ENCODE measurements at regions not wholly inside any gene's neighbourhood (a gene's known extent, or its start where the extent isn't known, plus 50 kb on each side); places are given as distances from the start of the nearest gene placed in this dataset.

DNA sequence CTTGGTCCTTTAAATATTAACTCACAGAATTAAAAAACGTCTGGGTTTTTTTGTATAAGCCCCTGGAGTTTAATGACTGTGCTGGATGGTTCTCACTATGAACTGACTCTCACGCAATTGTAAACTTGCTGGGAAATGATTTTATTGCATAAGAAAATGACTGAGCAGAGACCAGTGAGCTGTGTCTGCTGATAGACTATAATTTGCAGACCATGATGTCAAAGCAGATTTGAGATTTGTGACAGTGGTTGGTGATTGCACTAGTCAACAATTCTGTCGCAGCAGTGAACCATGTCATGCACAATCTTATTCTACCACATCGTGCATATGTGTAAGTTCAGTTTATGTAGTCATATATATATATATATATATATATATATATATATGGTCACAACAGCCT is 85.7 kb upstream of the C9orf72 start:
- Histone ChIP-seq H3K9ac (ENCODE audit: low read depth, low read length) (no peak overlapping the region), H3K36me3 (ENCODE audit: insufficient read depth, low read length) (no peaks in the 10 kb centered on the region), H3K4me1 (ENCODE audit: insufficient read depth, low read length) (no peaks in the 10 kb centered on the region), H3K9me3 (ENCODE audit: control insufficient read depth, insufficient read depth, low read length) (no peaks in the 10 kb centered on the region)

DNA sequence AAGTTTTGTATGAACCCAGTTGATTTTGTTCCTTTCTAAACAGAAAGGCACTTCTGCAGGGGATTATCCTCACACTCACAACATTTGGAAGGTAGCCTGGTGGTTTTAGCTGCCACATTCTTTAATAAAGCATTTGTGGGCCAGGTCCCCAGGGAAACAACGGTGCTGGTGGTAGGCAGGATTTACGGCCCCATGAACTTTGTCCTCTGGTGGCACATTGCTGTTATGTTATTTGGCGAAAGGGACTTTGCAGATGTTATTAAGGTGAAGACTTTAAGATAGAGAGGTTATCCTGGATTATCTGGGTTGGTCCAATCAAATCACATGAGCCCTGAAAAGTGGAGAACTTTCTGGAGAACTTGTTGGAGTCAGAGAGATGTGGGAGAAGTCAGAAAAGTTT is 86.3 kb upstream of the C9orf72 start:
- no peak overlapping the region for H3K9ac ChIP-seq (ENCODE audit: low read depth, low read length)
- H3K36me3 ChIP-seq (ENCODE audit: insufficient read depth, low read length): no peaks in the 10 kb centered on the region
- H3K4me1 ChIP-seq (ENCODE audit: insufficient read depth, low read length): 0 out of 2 replicates have a peak, but pooled peaks cover 3% of the 10 kb centered on the region
- no peaks in the 10 kb centered on the region for H3K9me3 ChIP-seq (ENCODE audit: control insufficient read depth, insufficient read depth, low read length)

DNA sequence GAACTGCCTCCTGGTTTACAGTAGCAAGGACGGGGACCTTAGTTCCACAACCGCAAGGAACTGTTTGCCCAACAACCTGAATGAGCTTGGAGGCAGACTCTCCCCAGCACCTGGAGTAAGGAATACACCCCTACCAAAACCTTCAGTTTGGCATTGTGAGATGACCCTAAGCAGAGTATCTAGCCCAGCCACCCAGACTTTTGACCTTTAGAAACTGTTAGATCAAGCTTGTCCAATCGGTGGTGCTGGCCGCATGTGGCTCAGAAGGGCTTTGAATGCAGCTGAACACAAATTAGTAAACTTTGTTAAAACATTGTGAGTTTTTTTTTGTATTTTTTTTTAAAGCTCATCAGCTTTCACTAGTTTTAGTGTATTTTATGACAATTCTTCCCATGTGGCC is 86.9 kb upstream of the C9orf72 start:
- Histone ChIP-seq H3K9ac (ENCODE audit: low read depth, low read length) (no peak overlapping the region), H3K9me3 (ENCODE audit: control insufficient read depth, insufficient read depth, low read length) (no peaks in the 10 kb centered on the region), H3K36me3 (ENCODE audit: insufficient read depth, low read length) (no peaks in the 10 kb centered on the region), H3K4me1 (ENCODE audit: insufficient read depth, low read length) (0 out of 2 replicates have a peak, but pooled peaks cover 9% of the 10 kb centered on the region)

DNA sequence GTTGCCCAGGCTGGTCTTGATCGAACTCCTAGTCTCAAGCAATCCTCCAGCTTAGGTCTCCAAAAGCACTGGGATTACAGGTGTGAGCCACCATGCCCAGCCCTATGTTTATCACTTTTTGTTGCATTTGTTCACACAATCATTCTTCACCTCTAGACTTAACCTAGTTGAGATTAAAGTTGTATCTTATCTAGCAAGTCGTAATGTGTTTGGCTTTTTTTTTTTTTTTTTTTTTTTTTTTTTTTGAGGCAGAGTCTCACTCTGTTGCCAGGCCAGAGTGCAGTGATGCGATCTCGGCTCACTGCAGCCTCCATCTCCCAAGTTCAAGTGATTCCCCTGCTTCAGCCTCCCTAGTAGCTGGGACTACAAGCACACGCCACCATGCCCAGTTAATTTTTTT is 90.2 kb upstream of the C9orf72 start:
- Histone ChIP-seq H3K4me1 (ENCODE audit: insufficient read depth, low read length) (0 out of 2 replicates have a peak, but pooled peaks cover 16% of the 10 kb centered on the region), H3K9ac (ENCODE audit: low read depth, low read length) (no peak overlapping the region)

DNA sequence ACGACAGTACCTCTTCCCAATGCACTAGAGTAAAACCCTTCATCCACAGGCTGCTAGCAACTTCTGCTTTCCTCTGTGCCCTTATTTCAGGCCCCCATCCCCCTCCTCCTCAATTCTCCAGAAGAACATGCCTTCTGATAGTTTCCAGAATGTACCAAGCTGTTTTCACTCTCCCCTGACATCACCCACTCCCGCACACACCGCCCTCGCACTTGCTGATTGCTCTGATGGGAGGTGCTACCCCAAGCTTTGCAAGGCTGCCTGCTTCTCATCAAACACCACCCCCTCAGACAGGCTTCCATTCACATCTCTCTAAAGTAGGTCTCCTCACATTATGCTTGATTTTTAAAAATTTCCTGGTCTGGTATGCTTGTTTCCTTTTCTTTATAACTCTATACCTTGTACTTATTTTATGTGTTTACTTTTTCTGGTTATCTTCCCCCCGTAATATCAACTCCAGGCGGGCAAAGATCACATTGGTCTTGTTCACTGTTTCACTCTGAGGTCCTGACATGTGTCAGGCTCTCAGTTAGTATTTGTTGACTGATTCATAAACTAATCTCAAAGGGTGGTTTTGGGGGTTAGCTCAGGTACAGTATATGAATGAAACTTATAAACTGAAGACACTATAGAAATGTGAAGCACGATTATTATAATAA is 91.0 kb upstream of the C9orf72 start:
- Histone ChIP-seq H3K9me3 (ENCODE audit: control insufficient read depth, insufficient read depth, low read length) (no peaks in the 10 kb centered on the region), H3K4me1 (ENCODE audit: insufficient read depth, low read length) (0 out of 2 replicates have a peak, but pooled peaks cover 16% of the 10 kb centered on the region), H3K9ac (ENCODE audit: low read depth, low read length) (no peak overlapping the region), H3K36me3 (ENCODE audit: insufficient read depth, low read length) (no peaks in the 10 kb centered on the region)

More for the DNA sequence above, 90.2 kb upstream of the C9orf72 start:
- H3K9me3 ChIP-seq (ENCODE audit: control insufficient read depth, insufficient read depth, low read length): no peaks in the 10 kb centered on the region
- no peaks in the 10 kb centered on the region for H3K36me3 ChIP-seq (ENCODE audit: insufficient read depth, low read length)

DNA sequence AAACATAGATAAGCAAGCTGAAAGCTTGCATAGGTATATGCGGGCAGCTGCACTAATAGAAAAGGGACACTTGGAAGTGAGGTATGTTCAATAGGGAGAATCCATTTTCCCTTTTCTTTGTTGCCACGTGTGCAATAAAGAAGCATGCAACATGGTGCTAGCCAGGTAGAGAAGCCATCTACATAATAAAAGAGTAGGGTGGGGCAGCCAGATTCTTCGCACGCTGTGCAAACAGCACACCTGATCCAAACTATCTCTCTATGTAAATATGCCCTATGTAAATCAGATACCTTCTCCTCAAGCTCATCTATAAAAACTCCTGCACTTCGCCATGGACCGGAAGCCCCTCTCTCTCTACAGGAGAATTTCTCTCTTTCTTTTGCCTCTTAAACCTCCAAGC is 91.9 kb upstream of the C9orf72 start:
- H3K36me3 ChIP-seq (ENCODE audit: insufficient read depth, low read length): no peaks in the 10 kb centered on the region
- H3K9me3 ChIP-seq (ENCODE audit: control insufficient read depth, insufficient read depth, low read length): no peaks in the 10 kb centered on the region
- H3K4me1 ChIP-seq (ENCODE audit: insufficient read depth, low read length): 0 out of 2 replicates have a peak, but pooled peaks cover 16% of the 10 kb centered on the region
- no peak overlapping the region for H3K9ac ChIP-seq (ENCODE audit: low read depth, low read length)

DNA sequence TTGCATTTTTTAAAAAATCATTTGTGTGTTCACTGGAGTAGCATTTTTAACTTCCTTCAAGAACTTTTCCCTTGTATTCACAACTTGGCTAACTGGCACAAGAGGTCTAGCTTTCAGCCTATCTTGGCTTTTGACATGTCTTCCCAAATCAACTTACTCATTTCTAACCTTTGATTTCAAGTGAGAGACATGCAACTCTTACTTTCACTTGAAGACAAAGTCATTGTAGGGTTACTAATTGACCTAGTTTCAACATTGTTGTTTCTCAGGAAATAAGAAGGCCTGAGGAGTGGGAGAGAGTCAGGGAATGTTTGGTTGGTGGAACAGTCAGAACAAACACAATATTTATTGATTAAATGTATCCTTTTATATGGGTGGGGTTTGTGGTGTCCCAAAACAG is 95.0 kb upstream of the C9orf72 start:
- Histone ChIP-seq H3K36me3 (ENCODE audit: insufficient read depth, low read length) (no peaks in the 10 kb centered on the region), H3K9me3 (ENCODE audit: control insufficient read depth, insufficient read depth, low read length) (no peaks in the 10 kb centered on the region), H3K4me1 (ENCODE audit: insufficient read depth, low read length) (peaks cover 27% of the 10 kb centered on the region; the same call in 1 of the 2 replicates), H3K9ac (ENCODE audit: low read depth, low read length) (no peak overlapping the region)

DNA sequence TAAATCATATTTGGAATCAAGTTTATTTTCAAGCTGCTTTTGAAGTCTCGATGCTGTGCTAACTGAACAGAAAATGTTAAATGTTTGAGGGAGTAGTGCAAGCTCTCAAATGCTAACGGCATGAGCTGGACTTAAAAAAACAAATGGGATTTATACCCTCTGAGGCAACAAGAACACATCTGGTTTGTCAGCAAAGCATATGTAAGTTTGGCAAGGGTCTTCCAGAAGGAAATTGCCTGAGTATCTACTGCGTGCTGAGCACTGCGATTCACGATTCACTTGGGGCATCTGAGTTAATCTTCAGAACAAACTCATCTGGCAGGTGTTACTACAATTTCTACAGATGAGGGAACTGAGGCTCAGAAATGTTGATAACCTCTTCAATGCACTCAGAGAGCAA is 98.4 kb upstream of the C9orf72 start:
- Histone ChIP-seq H3K9ac (ENCODE audit: low read depth, low read length) (no peak overlapping the region), H3K9me3 (ENCODE audit: control insufficient read depth, insufficient read depth, low read length) (no peaks in the 10 kb centered on the region), H3K4me1 (ENCODE audit: insufficient read depth, low read length) (peaks cover 27% of the 10 kb centered on the region), H3K36me3 (ENCODE audit: insufficient read depth, low read length) (no peaks in the 10 kb centered on the region)

DNA sequence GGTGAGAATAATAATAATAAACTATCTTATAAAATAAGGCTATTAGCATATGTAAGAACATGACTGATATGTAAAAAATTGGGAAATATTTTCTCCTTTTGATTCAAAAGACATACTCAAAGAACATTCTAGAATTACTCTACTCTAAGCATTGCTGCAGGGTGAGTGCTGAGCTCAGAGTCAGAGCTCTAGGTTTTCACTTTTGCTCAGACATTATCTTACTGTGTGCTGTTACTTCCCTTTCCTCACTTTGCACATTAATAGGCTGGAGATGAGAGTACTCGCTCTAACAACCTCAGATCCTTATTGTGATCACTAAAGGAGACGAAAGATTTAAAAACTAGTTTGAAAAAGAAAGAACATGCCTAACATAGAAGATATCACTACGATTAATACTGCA is 99.4 kb upstream of the C9orf72 start:
- Histone ChIP-seq H3K9me3 (ENCODE audit: control insufficient read depth, insufficient read depth, low read length) (no peaks in the 10 kb centered on the region), H3K4me1 (ENCODE audit: insufficient read depth, low read length) (peaks cover 27% of the 10 kb centered on the region), H3K9ac (ENCODE audit: low read depth, low read length) (no peak overlapping the region), H3K36me3 (ENCODE audit: insufficient read depth, low read length) (no peaks in the 10 kb centered on the region)

DNA sequence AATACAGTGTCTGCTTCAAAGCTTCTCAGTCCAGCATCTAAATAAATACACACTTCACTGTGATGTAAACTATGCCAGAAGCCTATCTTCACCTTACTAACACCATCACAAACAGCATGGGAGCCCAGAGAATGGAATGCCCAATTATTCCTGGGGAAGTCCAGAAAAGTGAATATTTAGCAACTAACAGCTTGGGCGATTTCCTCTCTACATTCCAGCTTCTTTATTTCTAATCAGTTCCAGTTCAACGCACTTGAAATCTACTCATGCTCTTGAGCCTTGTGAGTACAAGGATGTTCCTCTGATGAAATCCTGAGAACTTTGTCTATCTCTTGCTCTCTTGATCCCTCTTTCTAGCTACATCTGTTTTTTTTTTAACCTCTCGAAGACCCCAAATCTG is 100.4 kb upstream of the C9orf72 start:
- H3K9ac ChIP-seq (ENCODE audit: low read depth, low read length): no peak overlapping the region
- peaks cover 27% of the 10 kb centered on the region for H3K4me1 ChIP-seq (ENCODE audit: insufficient read depth, low read length)
- no peaks in the 10 kb centered on the region for H3K36me3 ChIP-seq (ENCODE audit: insufficient read depth, low read length)
- no peaks in the 10 kb centered on the region for H3K9me3 ChIP-seq (ENCODE audit: control insufficient read depth, insufficient read depth, low read length)

DNA sequence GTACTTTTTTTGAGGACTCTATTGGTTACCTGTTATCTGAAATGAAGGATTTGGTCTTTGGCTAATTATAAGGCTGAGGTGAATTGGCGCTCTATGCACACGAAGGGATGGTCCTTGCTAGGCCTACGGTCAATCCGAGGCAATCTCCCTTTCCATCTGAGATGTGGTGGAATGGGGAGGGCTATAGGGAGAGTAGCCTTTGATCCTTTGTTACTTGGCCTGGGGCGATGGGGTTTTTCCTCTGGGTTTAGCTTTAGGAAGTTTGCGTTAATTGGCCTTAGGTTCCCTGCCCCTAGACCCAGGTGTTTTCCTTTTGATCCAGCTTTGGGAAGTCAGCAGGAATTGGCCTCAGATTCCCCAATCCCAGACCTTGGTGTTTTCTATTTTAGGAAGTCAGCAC is 102.1 kb upstream of the C9orf72 start:
- no peak overlapping the region for H3K9ac ChIP-seq (ENCODE audit: low read depth, low read length)
- H3K36me3 ChIP-seq (ENCODE audit: insufficient read depth, low read length): no peaks in the 10 kb centered on the region
- no peaks in the 10 kb centered on the region for H3K9me3 ChIP-seq (ENCODE audit: control insufficient read depth, insufficient read depth, low read length)
- peaks cover 39% of the 10 kb centered on the region for H3K4me1 ChIP-seq (ENCODE audit: insufficient read depth, low read length)

DNA sequence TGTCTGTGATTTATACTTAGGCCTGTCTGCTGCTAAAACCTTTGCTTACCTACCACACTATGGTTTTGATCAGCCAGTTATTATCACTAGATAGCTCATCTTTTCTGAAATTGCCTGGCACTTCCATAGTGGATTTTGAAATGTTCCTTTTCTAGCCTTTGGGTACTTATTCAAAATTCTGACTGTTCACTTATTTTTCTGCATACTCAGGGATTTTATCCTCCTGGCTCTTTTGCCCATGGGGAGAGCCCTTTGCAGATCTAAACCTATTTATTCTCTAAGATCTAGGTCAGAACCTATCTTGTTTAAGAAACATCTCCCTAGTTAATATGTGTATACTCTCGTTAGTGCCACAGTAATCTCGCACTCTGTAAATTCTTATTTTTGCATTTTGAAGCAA is 103.5 kb upstream of the C9orf72 start:
- Histone ChIP-seq H3K9ac (ENCODE audit: low read depth, low read length) (no peak overlapping the region), H3K36me3 (ENCODE audit: insufficient read depth, low read length) (no peaks in the 10 kb centered on the region), H3K4me1 (ENCODE audit: insufficient read depth, low read length) (peaks cover 34% of the 10 kb centered on the region), H3K9me3 (ENCODE audit: control insufficient read depth, insufficient read depth, low read length) (no peaks in the 10 kb centered on the region)

DNA sequence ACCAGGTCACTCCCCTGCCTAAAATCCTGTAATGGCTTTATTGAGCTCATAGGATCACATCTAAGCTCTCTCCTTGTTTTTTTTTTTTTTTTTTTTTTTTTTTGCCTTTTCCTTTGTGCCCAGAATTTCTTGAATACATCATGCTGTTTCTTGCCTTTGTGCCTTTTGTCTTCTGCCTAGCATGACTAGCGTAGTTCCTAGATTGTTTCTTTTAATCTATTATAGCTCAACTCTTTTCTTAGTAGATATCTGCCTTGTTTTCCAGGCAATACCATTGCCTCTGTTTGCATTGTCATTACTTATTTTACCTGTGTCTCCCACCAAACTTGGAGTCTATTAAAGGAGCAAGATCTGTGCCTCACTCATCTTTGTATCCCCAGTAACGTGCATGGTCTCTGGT is 106.1 kb upstream of the C9orf72 start:
- H3K9ac ChIP-seq (ENCODE audit: low read depth, low read length): no peak overlapping the region
- peaks cover 23% of the 10 kb centered on the region for H3K4me1 ChIP-seq (ENCODE audit: insufficient read depth, low read length)
- H3K9me3 ChIP-seq (ENCODE audit: control insufficient read depth, insufficient read depth, low read length): no peaks in the 10 kb centered on the region
- H3K36me3 ChIP-seq (ENCODE audit: insufficient read depth, low read length): no peaks in the 10 kb centered on the region

DNA sequence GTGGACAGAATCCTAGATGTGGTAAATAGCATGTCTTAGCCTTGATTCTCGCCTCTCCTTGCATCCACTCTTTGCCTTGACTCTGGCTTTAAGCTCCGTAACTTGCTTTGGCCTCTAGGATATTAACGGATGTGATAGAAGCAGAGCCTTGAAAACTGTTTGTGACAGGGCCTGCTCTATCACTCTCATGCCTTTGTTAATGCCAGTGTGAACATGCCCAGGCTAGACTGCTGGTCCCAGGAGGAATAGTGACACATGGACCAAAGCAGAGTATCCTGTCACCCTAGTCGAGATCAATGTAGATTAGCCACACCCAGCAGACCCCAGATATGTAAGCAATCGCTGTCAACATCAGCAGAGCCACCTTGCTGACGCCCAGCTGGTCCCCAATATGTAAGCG is 109.9 kb upstream of the C9orf72 start:
- H3K36me3 ChIP-seq (ENCODE audit: insufficient read depth, low read length): no peaks in the 10 kb centered on the region
- H3K9ac ChIP-seq (ENCODE audit: low read depth, low read length): no peak overlapping the region
- peaks cover 13% of the 10 kb centered on the region for H3K4me1 ChIP-seq (ENCODE audit: insufficient read depth, low read length)
- no peaks in the 10 kb centered on the region for H3K9me3 ChIP-seq (ENCODE audit: control insufficient read depth, insufficient read depth, low read length)

DNA sequence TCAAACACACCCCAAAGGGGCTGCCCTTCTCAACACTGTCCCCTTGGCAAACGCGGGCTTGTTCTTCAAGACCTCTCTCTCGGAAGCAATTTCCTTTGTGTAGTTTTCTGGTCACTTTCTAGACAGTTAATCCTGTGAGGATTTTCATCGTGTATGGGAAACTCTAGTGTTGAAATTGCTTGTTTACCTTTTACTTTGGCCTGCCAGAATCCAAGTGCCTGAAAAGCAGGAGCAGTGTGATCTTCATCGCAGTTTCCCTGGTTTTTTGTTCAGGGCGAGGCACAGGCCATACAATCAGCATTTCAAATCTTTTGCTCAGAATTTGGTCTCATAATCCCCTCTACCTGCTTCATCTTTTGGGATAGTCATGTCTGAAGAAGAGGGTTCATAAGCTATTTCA is 115.7 kb upstream of the C9orf72 start:
- H3K9me3 ChIP-seq (ENCODE audit: control insufficient read depth, insufficient read depth, low read length): no peaks in the 10 kb centered on the region
- no peaks in the 10 kb centered on the region for H3K4me1 ChIP-seq (ENCODE audit: insufficient read depth, low read length)
- H3K9ac ChIP-seq (ENCODE audit: low read depth, low read length): no peak overlapping the region

More for the DNA sequence above, 115.7 kb upstream of the C9orf72 start:
- no peaks in the 10 kb centered on the region for H3K36me3 ChIP-seq (ENCODE audit: insufficient read depth, low read length)
